GM23248 (cell line): ENCODE measurements at regions not wholly inside any gene's neighbourhood (a gene's known extent, or its start where the extent isn't known, plus 50 kb on each side); places are given as distances from the start of the nearest gene placed in this dataset.

Experiments used
- DNase-seq: peaks from one replicate; pipeline ENCODE4 v3.0.0-alpha.2; 2015
- H2AFZ ChIP-seq: fragments of 200-600 bp; sonication (generic); 2 replicates; pipeline ENCODE4 v1.6.1; 2016; ENCODE audit warnings: antibody characterized with exemption
- H3F3A ChIP-seq: fragments of 200-600 bp; sonication (generic); 2 replicates; pipeline ENCODE4 v1.6.1; 2016; ENCODE audit warnings: mild to moderate bottlenecking, antibody characterized with exemption, mixed run types; ENCODE audit not compliant: insufficient read depth
- H3K27ac ChIP-seq: fragments of 200-600 bp; sonication (generic); 2 replicates; pipeline ENCODE4 v1.5.1; 2016; ENCODE audit warnings: mild to moderate bottlenecking
- H3K27me3 ChIP-seq: fragments of 200-600 bp; sonication (generic); replicated peaks from 2 replicates; pipeline ENCODE4 v1.6.1; 2016; ENCODE audit warnings: mild to moderate bottlenecking; ENCODE audit not compliant: insufficient read depth
- H3K36me3 ChIP-seq: fragments of 200-600 bp; sonication (generic); 2 replicates; pipeline ENCODE4 v1.6.1; 2016; ENCODE audit warnings: low read depth, mild to moderate bottlenecking
- H3K4me1 ChIP-seq: fragments of 200-600 bp; sonication (generic); 2 replicates; pipeline ENCODE4 v1.6.1; 2016; ENCODE audit warnings: mild to moderate bottlenecking; ENCODE audit not compliant: insufficient read depth
- H3K4me2 ChIP-seq: fragments of 200-600 bp; sonication (generic); one replicate; pipeline ENCODE4 v1.6.1; 2016; ENCODE audit warnings: mild to moderate bottlenecking; ENCODE audit not compliant: unreplicated experiment
- H3K4me3 ChIP-seq: fragments of 200-600 bp; sonication (generic); 2 replicates; pipeline ENCODE4 v1.5.1; 2016; ENCODE audit warnings: mild to moderate bottlenecking
- H3K79me2 ChIP-seq: fragments of 200-600 bp; sonication (generic); 2 replicates; pipeline ENCODE4 v1.6.1; 2016; ENCODE audit warnings: mild to moderate bottlenecking; ENCODE audit not compliant: insufficient read depth
- H3K9ac ChIP-seq: fragments of 200-600 bp; sonication (generic); 2 replicates; pipeline ENCODE4 v1.6.1; 2016; ENCODE audit warnings: mild to moderate bottlenecking
- H3K9me2 ChIP-seq: fragments of 200-600 bp; sonication (generic); 2 replicates; pipeline ENCODE4 v1.6.1; 2016; ENCODE audit warnings: mixed run types, mild to moderate bottlenecking, moderate library complexity; ENCODE audit not compliant: insufficient read depth
- H3K9me3 ChIP-seq: fragments of 200-600 bp; sonication (generic); one replicate; pipeline ENCODE4 v1.6.1; 2017; ENCODE audit warnings: low read depth
- H4K20me1 ChIP-seq: fragments of 200-600 bp; sonication (generic); 2 replicates; pipeline ENCODE4 v1.6.0; 2016; ENCODE audit not compliant: insufficient read depth
- EZH2 ChIP-seq: fragments of 200-600 bp; sonication (generic); IDR thresholded peaks from 2 replicates; pipeline ENCODE4 v1.6.1; 2018; ENCODE audit warnings: antibody characterized with exemption, mild to moderate bottlenecking; ENCODE audit not compliant: insufficient read depth, poor library complexity, severe bottlenecking
- EZH2phosphoT487 ChIP-seq: fragments of 200-600 bp; sonication (generic); IDR thresholded peaks from 2 replicates; pipeline ENCODE4 v1.6.1; 2018; ENCODE audit warnings: antibody characterized with exemption, moderate library complexity, mild to moderate bottlenecking, low read depth; ENCODE audit not compliant: insufficient read depth
- WGBS, 2 experiments: methylation state at CpG; one replicate each; pipeline ENCODE4 v1.1.6; 2015 to 2017; ENCODE audit warnings: low lambda C conversion rate in 2 of 2, low coverage in 1 of 2; ENCODE audit errors: missing lambda C conversion rate in 2 of 2; 5-methylcytosine and 5-hydroxymethylcytosine counted together
- in situ Hi-C: fragments of 300-500 bp; cut with MboI; formaldehyde crosslinking; loops from 2 replicates; pipeline ENCODE4 v1.15.0; 2020

DNA sequence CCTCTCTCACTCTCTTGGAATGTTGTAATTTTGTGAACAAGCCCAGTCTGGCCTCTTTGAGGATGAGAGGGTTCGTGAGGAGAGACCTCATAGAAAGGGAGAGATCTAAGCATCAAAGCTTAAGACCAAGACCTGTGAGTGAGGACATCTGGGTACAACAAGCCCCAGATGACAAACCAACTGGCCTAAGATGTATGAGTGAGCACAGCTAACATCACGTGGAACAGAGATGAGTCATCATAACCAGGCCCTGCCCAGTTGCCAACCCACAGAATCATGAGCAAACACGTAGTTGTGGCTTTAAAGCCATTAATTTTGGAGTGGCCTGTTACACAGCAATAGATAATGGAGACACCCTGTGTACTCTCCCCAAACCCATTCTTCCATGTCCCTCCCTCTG lies 439.1 kb upstream of the KIF2A start:
- in situ Hi-C loops = no loop called here
- Histone ChIP-seq H3F3A (no peaks in the 10 kb centered on the region), H2AFZ (no peak overlapping the region), H3K27ac (no peak overlapping the region), H3K36me3 (no peaks in the 10 kb centered on the region), H3K4me1 (no peaks in the 10 kb centered on the region), H3K9ac (no peak overlapping the region), H3K79me2 (no peaks in the 10 kb centered on the region), H4K20me1 (no peaks in the 10 kb centered on the region), H3K4me3 (no peak overlapping the region), H3K9me3 (no peaks in the 10 kb centered on the region), H3K9me2 (no peaks in the 10 kb centered on the region), H3K4me2 (no peak overlapping the region), H3K27me3 (no peaks in the 10 kb centered on the region)
- TF ChIP-seq EZH2phosphoT487 (no peak), EZH2 (no peak)
- WGBS, 2 experiments = 0% methylated on average over 3 of the region's 3 CpGs
- DNase-seq = peak; percentile 66

- Histone ChIP-seq H3K27me3 (no peaks in the 10 kb centered on the region), H3K9ac (no peak overlapping the region), H3K4me1 (no peaks in the 10 kb centered on the region), H3F3A (no peaks in the 10 kb centered on the region), H3K36me3 (no peaks in the 10 kb centered on the region), H3K27ac (no peak overlapping the region), H3K79me2 (no peaks in the 10 kb centered on the region), H3K4me2 (no peak overlapping the region), H3K9me2 (no peaks in the 10 kb centered on the region), H3K4me3 (no peak overlapping the region), H4K20me1 (no peaks in the 10 kb centered on the region), H2AFZ (no peak overlapping the region), H3K9me3 (no peaks in the 10 kb centered on the region)
- WGBS, 2 experiments = 27 to 35% methylated on average over 2 of the region's 2 CpGs
- TF ChIP-seq EZH2phosphoT487 (no peak), EZH2 (no peak)
- no peak for DNase-seq
- in situ Hi-C loops = no loop called here
Observed at GRCh38 chr5:61869333-61869732, 436.7 kb upstream of the KIF2A start.

DNA sequence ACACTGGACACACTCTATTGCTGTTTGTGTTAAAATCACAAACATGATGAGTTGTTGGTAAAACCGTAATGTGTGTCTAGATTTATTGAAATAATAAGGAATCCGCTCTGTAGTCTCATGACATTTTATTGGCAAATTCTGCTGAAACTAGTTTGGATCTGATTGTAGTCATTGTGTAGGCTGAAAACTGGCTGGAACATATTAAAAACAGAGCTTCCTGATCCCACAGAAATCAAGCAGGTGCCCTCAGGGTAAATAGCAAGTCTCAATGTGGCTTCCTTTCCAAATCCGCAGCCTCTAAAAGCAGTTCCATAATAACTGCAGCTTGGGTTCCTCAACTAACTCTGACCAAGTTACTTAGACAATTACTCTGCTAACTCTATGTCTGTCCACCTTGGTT lies 427.5 kb upstream of the KIF2A start:
- Histone ChIP-seq H3K36me3 (no peaks in the 10 kb centered on the region), H3K9me2 (no peaks in the 10 kb centered on the region), H3K27me3 (no peaks in the 10 kb centered on the region; the same call in 1 of the 2 replicates), H3K4me2 (no peak overlapping the region), H3K4me1 (0 out of 2 replicates have a peak, but pooled peaks cover 4% of the 10 kb centered on the region), H3K9me3 (no peaks in the 10 kb centered on the region), H3K9ac (no peak overlapping the region), H4K20me1 (no peaks in the 10 kb centered on the region), H3K27ac (no peak overlapping the region), H3K79me2 (no peaks in the 10 kb centered on the region), H2AFZ (no peak overlapping the region), H3F3A (no peaks in the 10 kb centered on the region), H3K4me3 (no peak overlapping the region)
- in situ Hi-C loops = no loop called here
- TF ChIP-seq EZH2 = no peak
- no peak for TF ChIP-seq EZH2phosphoT487
- no peak for DNase-seq
- WGBS, 2 experiments = 30 to 41% methylated on average over 3 of the region's 3 CpGs

GRCh38 chr5:61881821-61882487 lies 424.1 kb upstream of the KIF2A start:
- H3K79me2 ChIP-seq = no peaks in the 10 kb centered on the region
- H2AFZ ChIP-seq = no peak overlapping the region

More at GRCh38 chr5:61881821-61882487, 424.1 kb upstream of the KIF2A start:
- H3K9me2 ChIP-seq = no peaks in the 10 kb centered on the region
- H3F3A ChIP-seq = no peaks in the 10 kb centered on the region
- peak; percentile 53 for DNase-seq
- H3K27me3 ChIP-seq = no peaks in the 10 kb centered on the region
- H3K9me3 ChIP-seq = no peaks in the 10 kb centered on the region
- H3K4me2 ChIP-seq = no peak overlapping the region
- H4K20me1 ChIP-seq = no peaks in the 10 kb centered on the region
- H3K4me1 ChIP-seq = 0 out of 2 replicates have a peak, but pooled peaks cover 4% of the 10 kb centered on the region
- H3K4me3 ChIP-seq = no peak overlapping the region
- no peak overlapping the region for H3K9ac ChIP-seq
- TF ChIP-seq EZH2phosphoT487 = no peak
- no peak for TF ChIP-seq EZH2
- no peak overlapping the region for H3K27ac ChIP-seq
- 6 to 9% methylated on average over 6 of the region's 6 CpGs for WGBS, 2 experiments
- H3K36me3 ChIP-seq = no peaks in the 10 kb centered on the region
- in situ Hi-C loops = no loop called here
